Body of pancreas (tissue), 4 donors: ENCODE measurements at regions not wholly inside any gene's neighbourhood (a gene's known extent, or its start where the extent isn't known, plus 50 kb on each side); places are given as distances from the start of the nearest gene placed in this dataset.
"Not testable (repeated sequence)": the region's sequence is repeated elsewhere in the genome, so short reads cannot be mapped to it uniquely, and the experiment has no call there.

ENCODE experiments used
- ATAC-seq: fragments of 150-250 bp; one replicate; pipeline ENCODE4 v1.9.1; 2016
- DNase-seq, 4 donors: peaks; one replicate each; pipeline ENCODE4 v3.0.0-alpha.2; 2019
- H3K27ac ChIP-seq, 4 donors: fragments of 200-600 bp; sonication (generic); 1 replicate in 3 of 4; 2 replicates in 1 of 4; pipeline versions ENCODE4 v1.5.1 to v1.6.1; 2016 to 2019; ENCODE audit warnings: mild to moderate bottlenecking in 1 of 4, mixed read lengths in 1 of 4, moderate library complexity in 1 of 4
- H3K27me3 ChIP-seq, 2 donors: fragments of 200-600 bp; sonication (generic); one replicate each; pipeline ENCODE4 v1.6.0; 2016; ENCODE audit warnings: mild to moderate bottlenecking in 1 of 2
- H3K36me3 ChIP-seq, 2 donors: fragments of 200-600 bp; sonication (generic); replicated peaks in 1 of 2; 2 replicates each; pipeline ENCODE4 v1.5.1; 2016; ENCODE audit warnings: low read depth in 2 of 2; ENCODE audit not compliant: insufficient read depth in 1 of 2
- H3K4me1 ChIP-seq: fragments of 200-600 bp; sonication (generic); one replicate; pipeline ENCODE4 v1.6.0; 2016
- H3K4me3 ChIP-seq, 2 donors: fragments of 200-600 bp; sonication (generic); 1 replicate in 1 of 2; 2 replicates in 1 of 2; pipeline ENCODE4 v1.5.1; 2016 to 2019
- H3K9me3 ChIP-seq, 3 donors: fragments of 200-600 bp; sonication (generic); 1 replicate in 2 of 3; 2 replicates in 1 of 3; pipeline ENCODE4 v1.5.1; 2016
- CTCF ChIP-seq, 7 experiments: fragments of 450-650 bp in 4 of 7; fragments of 200-600 bp in 3 of 7; sonication (generic) in 3 of 7; IDR thresholded peaks; one replicate each; pipeline ENCODE4 v1.5.1; 2016 to 2019; ENCODE audit warnings: antibody characterized with exemption in 7 of 7
- POLR2A ChIP-seq, 3 donors: fragments of 450-650 bp; IDR thresholded peaks; one replicate each; pipeline ENCODE4 v1.6.1; 2016; ENCODE audit warnings: antibody characterized with exemption in 3 of 3, mild to moderate bottlenecking in 2 of 3
- WGBS, 2 donors: methylation state at CpG; one replicate each; pipeline ENCODE4 v1.1.5; 2017; 5-methylcytosine and 5-hydroxymethylcytosine counted together
- intact Hi-C: fragments of 100-400 bp; cut with DNase I; formaldehyde crosslinking; loops from one replicate; pipeline ENCODE4 v1.15.1; 2023

DNA sequence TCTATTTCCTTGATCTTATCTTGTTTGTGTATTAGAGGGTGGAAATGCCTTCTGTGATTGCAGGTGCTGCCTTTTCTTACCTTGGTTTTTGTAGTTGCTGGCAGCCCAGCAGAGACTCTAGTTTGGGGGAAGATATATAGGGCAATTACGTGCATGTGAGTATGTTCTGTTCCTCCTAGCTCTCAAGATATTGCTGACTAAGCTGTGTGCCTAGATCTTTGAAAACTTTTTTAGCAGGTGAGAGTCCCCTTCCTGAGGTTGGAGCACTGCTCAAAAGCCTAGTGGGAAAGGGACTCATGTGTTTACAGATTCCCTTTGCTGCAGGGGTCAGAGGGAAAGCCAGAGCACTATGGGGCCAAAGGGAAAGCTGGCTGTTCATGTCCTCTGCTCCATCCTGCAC, 136.1 kb downstream of the VSIG4 start:
- no peak overlapping the region for H3K4me3 ChIP-seq
- 17 to 56% methylated on average over 1 of the region's 1 CpG for WGBS, 2 donors
- H3K9me3 ChIP-seq, result no peaks in the 10 kb centered on the region
- H3K27me3 ChIP-seq, result no peaks in the 10 kb centered on the region
- intact Hi-C loops, result no loop called here
- H3K4me1 ChIP-seq, result no peaks in the 10 kb centered on the region
- no peak overlapping the region for H3K27ac ChIP-seq
- no peak for DNase-seq
- H3K36me3 ChIP-seq, result no peaks in the 10 kb centered on the region
- no peak for ATAC-seq
- TF ChIP-seq POLR2A (IDR thresholded peaks at IDR 0.05), result no peak
- no peak for TF ChIP-seq CTCF (IDR thresholded peaks at IDR 0.05)

- WGBS, 2 donors, result 49 to 53% methylated on average over 3 of the region's 3 CpGs
- ATAC-seq, result no peak
- Histone ChIP-seq H3K36me3 (no peaks in the 10 kb centered on the region), H3K27me3 (no peaks in the 10 kb centered on the region), H3K27ac (no peak overlapping the region), H3K9me3 (no peaks in the 10 kb centered on the region), H3K4me3 (no peak overlapping the region), H3K4me1 (no peaks in the 10 kb centered on the region)
- intact Hi-C loops, result no loop called here
- no peak for DNase-seq
- TF ChIP-seq CTCF (IDR thresholded peaks at IDR 0.05), result no peak
- no peak for TF ChIP-seq POLR2A (IDR thresholded peaks at IDR 0.05)
Observed at GRCh38 chrX:65902011-65902410, 137.9 kb downstream of the VSIG4 start.

GRCh38 chrX:65900850-65901844, 138.7 kb downstream of the VSIG4 start:
- 59 to 63% methylated on average over 3 of the region's 3 CpGs for WGBS, 2 donors
- Histone ChIP-seq H3K4me1 (no peaks in the 10 kb centered on the region), H3K36me3 (no peaks in the 10 kb centered on the region), H3K4me3 (no peak overlapping the region), H3K9me3 (no peaks in the 10 kb centered on the region), H3K27ac (no peak overlapping the region), H3K27me3 (no peaks in the 10 kb centered on the region)
- no peak for TF ChIP-seq POLR2A (IDR thresholded peaks at IDR 0.05)
- ATAC-seq (no peak), DNase-seq (no peak)
- intact Hi-C loops, result no loop called here

- Histone ChIP-seq H3K4me1 (no peaks in the 10 kb centered on the region), H3K4me3 (no peak overlapping the region), H3K36me3 (no peaks in the 10 kb centered on the region), H3K27me3 (no peaks in the 10 kb centered on the region), H3K27ac (no peak overlapping the region), H3K9me3 (no peaks in the 10 kb centered on the region)
- TF ChIP-seq POLR2A (IDR thresholded peaks at IDR 0.05), result no peak
- TF ChIP-seq CTCF (IDR thresholded peaks at IDR 0.05), result no peak
- DNase-seq (no peak), ATAC-seq (no peak)
- intact Hi-C loops, result no loop called here
- WGBS, 2 donors, result no CpG with 5 or more reads among the region's 8 CpGs
Observed at GRCh38 chrX:65894133-65894532, 145.7 kb downstream of the VSIG4 start.

DNA sequence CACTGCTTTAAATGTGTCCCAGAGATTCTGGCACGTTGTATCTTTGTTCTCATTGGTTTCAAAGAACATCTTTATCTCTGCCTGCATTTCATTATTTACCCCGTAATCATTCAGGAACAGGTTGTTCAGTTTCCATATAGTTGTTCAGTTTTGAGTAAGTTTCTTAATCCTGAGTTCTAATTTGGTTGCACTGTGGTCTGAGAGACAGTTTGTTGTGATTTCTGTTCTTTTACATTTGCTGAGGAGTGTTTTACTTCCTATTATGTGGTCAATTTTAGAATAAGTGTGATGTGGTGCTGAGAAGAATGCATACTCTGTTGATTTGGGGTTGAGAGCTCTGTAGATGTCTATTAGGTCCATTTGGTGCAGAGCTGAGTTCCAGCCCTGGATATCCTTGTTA, 148.1 kb downstream of the VSIG4 start:
- H3K27ac ChIP-seq, H3K27me3 ChIP-seq, intact Hi-C loops, H3K36me3 ChIP-seq, H3K9me3 ChIP-seq, H3K4me1 ChIP-seq, DNase-seq, ATAC-seq, H3K4me3 ChIP-seq: not testable (repeated sequence)
- WGBS, 2 donors, result 26 to 44% methylated on average over 2 of the region's 2 CpGs

GRCh38 chrX:65888150-65888549, 151.7 kb downstream of the VSIG4 start:
- DNase-seq, result not testable (repeated sequence)
- WGBS, 2 donors, result 0 to 100% methylated on average over 1 of the region's 1 CpG

More at GRCh38 chrX:65888150-65888549, 151.7 kb downstream of the VSIG4 start:
- H3K4me3 ChIP-seq, H3K27ac ChIP-seq, ATAC-seq, H3K9me3 ChIP-seq, H3K27me3 ChIP-seq, H3K36me3 ChIP-seq, H3K4me1 ChIP-seq, intact Hi-C loops: not testable (repeated sequence)
